ENCODE measurements at regions not wholly inside any gene's neighbourhood (a gene's known extent, or its start where the extent isn't known, plus 50 kb on each side); places are given as distances from the start of the nearest gene placed in this dataset.

DNA sequence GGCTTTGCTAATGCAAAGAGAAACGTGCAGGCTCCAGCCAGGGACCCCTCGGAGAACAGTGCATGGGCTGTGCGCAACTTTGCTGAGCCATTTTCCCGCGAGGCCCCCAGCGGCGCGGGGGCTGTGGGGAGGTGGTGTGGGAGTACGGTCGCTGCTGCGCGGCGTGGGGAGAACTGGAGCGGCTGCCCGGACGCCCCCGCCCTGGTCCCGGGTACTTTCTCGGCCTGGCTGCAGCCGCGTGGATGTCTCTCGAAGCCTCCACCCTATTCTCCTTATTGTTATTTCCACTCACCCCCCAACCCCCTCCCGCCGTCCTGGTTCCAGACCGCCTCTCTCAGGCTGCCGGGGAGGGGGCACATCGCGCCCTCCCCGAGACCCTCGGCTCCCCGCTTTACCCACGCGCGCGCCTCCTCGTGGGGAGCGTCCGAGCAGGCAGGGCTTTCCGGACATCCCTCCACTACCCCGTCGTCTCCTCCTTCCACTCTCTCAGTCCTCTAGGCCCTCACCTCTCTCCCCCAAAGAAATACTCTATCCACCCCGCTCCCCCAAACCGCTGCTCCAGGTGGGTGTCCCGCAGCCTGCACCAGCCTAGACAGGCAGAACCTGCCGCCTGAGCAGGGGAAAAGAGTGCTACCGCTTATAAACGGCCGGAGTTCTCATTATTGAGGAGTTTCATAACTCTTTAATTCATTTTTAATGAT lies 68.6 kb upstream of the TBCA start:
- no peak for DNase-seq (ENCODE audit: low read depth)

DNA sequence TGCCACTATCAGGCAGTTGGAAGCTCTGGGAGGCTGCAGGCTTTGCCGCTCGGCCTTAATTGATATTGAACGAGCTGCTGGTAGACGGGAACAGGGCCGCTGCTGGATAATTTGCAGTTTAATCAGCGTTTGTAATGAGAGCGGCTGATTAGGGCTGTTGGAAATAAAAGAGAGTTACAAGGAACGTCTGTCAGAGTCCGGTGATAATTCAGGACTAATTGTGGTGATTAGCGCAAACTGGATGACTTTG lies 68.2 kb upstream of the TBCA start:
- DNase-seq (ENCODE audit: low read depth) = no peak

GRCh38 chr5:77843570-77844372 lies 67.6 kb upstream of the TBCA start:
- no peak for DNase-seq (ENCODE audit: low read depth)

GRCh38 chr5:77842243-77842642 lies 66.1 kb upstream of the TBCA start:
- DNase-seq (ENCODE audit: low read depth) = peak; percentile 46

DNA sequence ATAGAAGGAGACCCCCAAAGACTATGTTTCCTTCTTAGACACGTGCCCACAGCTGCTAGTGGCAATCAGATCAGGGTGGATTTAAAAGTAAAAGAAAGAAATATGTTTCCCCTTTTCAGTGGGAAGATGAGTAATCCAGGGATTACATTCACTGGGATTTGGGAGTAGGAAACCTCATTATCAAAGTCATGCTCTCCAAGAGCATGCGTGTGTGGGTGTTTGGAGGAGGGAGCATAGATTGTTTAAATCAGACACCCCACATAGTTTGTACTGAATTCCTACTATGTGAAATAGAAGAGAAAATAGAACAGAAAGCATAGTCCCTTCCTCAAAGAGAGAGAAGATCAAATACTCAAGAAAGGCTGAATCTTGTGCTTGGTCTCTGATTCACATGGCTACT lies 65.5 kb upstream of the TBCA start:
- DNase-seq (ENCODE audit: low read depth) = no peak

GRCh38 chr5:77840930-77841329 lies 64.8 kb upstream of the TBCA start:
- DNase-seq (ENCODE audit: low read depth) = no peak

DNA sequence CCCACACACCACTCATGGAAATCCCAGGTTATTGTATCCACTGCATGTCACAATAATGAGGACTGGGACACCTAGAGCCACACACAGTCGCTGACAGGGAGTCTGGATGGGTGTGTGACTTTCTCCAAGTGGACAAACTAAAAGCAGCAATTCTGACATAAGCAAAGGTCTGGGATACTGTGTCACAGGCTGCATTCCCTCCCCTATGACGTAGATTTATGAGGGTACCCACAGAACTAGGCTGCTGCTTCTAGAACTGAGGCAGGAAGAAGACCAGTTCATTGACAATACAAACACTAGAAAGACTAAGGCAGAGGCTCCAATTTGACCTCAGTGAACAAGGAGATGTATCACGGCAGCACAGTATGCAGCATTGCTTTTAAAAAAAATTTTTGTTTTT lies 63.6 kb upstream of the TBCA start:
- no peak for DNase-seq (ENCODE audit: low read depth)

GRCh38 chr5:77832938-77833337 lies 56.8 kb upstream of the TBCA start:
- DNase-seq (ENCODE audit: low read depth) = no peak

DNA sequence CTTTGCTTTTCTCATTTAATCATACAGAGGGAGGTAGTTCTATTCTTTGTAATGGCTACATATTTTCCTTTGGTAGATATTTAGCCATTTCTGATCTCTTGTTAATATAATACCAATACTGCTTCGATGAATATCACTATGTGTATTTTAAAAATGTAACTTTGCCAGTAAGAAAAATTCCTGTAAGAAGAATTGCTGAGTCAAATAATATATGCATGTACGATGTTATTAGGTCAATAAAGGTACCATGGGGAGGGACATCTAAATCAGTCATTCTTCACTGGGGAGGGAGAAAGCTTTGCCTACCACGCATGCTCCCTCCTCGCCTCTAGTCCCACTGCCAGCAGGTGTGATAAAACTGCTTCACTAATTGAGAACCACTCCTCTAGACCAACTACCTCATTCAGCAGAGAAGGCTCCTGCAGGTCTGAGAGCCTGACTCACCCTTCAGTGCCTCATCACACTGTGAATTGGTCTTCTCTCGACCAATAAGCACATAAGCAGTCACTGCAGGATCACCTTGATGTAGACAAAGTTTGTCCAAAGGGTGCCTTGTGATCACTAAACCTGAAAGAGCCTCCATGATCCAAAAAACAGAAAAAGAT lies 56.1 kb upstream of the TBCA start:
- DNase-seq (ENCODE audit: low read depth) = no peak

GRCh38 chr5:77828445-77828844 lies 52.3 kb upstream of the TBCA start:
- DNase-seq (ENCODE audit: low read depth) = no peak
